NCI-H187 (cell line): ENCODE measurements at regions not wholly inside any gene's neighbourhood (a gene's known extent, or its start where the extent isn't known, plus 50 kb on each side); places are given as distances from the start of the nearest gene placed in this dataset.

ENCODE experiments used
- DNase-seq, 2 experiments: peaks; one replicate each; lab custom pipeline; 2025; lab: John Stamatoyannopoulos, UW

DNA sequence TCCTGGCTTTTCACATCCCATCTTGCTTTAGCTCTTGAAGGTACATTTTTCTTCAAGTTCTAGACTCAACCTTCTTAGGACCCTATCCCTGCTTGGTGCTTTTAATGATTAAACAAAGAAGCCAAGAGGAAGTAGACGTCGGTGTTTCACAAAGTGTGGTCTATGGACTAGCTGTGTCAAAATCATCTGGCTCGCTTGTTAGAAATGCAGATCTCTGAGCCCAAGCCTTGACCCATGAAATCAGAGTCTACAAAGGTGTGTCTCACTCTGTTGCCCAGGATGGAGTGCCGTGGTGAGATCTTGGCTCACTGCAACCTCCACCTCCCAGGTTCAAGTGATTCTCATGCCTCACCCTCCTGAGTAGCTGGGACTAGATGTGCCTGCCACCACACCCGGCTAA, 295.5 kb upstream of the KAZN start:
- no peak for DNase-seq

DNA sequence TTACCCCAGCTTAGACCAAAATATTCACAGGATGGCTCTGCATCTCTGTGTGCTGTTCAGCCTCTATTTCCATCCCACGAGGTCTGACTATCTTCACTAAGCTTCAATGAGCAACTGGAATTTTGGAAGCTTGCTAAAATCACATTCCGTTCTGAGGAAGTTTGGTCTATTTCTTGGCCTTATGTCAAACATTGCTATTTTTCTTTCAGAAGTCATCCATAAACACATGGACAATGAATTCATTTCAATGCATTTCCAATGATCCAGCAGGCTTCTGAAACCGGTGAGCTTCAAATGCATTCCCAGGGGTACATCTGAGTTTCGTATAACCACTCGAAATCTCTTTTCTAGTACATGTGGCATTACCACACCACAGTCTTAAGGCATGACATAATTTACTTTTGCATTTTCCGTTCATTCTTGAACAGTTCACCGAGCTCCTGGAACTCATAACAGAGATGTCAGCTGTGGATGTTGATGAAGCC, 294.1 kb upstream of the KAZN start:
- no peak for DNase-seq

- DNase-seq, result no peak
Measured at GRCh38 chr1:14308460-14308859, 290.0 kb upstream of the KAZN start.

DNA sequence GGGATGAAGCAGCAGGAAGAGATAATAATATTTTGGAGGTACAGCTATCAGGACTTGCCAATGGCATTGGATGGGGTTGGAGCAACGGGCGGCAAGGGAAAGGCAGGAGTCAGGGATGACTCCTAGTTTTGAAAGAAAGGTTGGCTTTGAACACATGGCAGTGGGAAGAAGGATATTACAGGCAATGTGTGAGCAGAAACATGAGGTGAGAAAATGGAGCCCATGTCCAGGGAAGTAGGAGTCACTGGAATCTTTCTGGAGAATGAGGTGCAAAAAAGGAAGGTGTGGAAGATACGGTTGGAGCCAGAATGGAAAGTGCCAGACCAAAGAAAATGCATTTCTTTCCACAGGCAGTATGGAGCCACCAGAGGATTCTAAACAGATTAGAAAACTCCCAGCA, 288.5 kb upstream of the KAZN start:
- DNase-seq, result no peak

GRCh38 chr1:14310476-14310875, 288.0 kb upstream of the KAZN start:
- no peak for DNase-seq

DNA sequence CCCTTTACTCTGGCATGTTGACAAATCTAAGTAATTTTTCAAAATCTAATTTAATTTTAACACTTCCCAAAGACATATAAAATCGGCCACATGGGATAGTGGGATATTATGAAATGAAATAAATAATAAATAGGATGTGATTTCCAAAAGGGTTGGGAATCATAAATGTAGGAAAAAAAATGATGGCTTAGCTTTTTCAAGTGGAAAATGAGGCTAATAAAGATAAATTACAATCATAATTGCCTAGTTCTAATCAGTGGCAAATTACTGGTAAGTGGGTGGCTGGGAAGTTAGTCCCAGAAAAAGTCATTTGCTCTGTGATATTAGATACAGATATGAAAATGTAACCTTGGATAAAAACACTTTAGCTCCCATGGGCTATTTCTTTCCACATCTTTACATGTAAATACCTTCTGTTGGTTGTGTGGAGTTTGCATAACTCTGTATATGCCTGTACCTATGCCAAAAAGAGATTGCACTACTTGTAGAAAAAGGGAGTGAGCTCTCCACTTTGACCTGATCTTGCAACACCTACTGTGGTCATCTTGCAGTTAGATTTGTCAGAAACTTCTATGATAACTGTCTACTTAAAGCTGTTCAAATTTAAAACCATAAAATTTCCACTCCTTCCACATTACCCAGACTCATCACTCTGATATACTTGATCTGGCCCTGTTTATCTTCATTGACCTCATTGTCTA, 284.6 kb upstream of the KAZN start:
- DNase-seq, result no peak

DNA sequence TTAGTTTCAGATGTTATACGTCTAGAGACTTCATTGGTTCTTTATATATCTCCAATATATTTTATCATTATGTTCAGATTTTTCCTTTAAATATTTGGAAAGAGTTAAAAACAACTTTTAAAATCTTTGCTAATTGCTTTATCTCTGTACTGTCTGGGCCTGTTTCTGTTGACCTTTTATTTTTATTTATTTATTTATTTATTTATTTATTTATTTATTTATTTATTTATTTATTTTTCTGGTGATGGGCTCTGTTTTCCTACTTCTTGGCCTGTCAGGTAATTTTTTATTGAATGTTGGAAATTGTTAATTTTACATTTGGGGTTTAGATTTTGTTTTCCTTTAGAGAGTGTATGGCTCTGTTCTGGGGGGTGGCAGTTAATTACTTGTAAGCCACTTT, 279.7 kb upstream of the KAZN start:
- no peak for DNase-seq

DNA sequence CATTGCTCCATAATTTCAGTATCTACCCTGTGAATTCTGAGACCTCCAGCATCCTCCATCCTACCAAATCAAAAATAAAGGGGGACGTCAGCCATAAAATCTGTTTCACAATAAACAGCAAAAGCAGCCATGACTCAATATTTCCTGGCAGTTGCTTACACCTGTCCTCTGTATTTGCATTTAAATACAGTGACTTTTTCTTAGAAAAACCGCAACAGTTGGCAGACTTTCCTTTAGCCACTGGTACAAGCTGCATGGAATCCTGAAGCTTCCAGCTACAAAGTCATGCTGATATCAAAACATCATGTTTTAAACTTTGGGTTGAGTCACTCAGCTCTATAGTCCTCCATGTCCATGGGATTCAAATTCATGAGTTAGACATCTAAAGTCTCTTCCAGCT, 278.0 kb upstream of the KAZN start:
- no peak for DNase-seq

GRCh38 chr1:14320986-14321385, 277.5 kb upstream of the KAZN start:
- DNase-seq, result no peak

GRCh38 chr1:14321422-14321821, 277.1 kb upstream of the KAZN start:
- DNase-seq, result no peak

DNA sequence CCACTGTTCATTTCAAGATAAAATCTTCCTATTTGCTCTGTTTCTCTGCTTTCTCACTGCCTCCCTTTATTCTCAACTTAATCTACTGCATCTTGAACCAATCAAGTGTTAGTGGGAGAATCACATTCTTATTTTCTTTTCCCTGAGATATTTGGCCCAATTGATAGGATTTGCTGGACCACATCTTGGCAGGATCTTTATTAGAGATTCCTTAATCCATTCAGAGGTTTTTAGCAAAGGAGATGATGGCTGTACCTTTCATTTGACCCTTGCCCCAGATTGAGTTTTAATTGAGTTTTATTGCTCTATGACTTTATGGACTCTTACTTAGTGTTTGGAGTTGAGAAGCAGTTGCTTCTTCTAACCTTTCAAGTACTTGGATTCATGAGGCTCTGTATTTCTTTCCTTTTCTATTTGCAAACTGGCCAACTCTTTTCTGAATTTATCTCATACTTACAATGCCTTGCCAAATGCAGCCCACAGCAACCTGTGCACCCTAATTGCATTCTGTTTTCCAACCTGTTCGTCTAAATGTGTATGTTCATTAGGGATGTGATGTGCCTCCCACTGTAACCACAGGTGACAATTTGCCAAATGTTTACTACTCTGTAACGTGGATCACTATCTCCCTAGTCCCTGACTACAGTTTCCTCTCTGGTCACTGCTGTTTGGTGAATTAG, 274.8 kb upstream of the KAZN start:
- DNase-seq, result no peak

DNA sequence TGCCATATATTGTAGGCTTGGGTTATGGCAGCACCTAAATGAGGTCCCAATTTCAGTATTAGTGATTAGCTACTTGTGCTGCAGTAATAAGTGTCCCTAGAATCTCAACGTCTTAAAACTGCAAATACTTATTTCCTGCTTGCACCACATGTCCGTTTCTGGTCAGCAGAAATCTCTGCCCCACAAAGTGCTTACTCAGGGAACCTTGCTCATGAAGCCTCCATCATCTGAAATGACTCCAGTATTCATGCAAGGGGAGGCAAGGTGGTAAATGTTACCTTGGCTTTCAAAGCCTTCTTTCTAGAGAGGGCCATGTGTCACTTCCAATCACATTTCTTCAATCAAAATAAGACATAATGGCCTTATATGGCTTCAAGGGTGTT, 274.2 kb upstream of the KAZN start:
- no peak for DNase-seq

DNA sequence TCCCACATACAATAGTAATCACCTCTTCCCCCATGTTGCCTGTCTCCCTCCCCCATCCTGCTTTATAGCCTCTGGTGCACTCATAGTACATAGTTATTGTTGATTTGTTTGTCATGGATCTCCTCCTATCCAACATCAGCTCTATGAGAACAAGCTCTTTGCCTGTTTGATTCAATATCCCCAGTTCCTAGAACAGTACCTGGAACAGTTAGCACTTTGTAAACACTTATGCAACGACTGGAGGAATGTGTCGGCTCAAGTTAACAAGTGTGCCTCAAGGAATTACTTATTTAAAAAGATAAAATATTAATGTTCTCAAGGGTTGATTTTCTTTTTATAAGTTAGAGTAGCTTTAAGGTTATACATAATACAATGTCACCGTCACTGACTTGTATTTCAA, 271.6 kb upstream of the KAZN start:
- DNase-seq, result no peak

DNA sequence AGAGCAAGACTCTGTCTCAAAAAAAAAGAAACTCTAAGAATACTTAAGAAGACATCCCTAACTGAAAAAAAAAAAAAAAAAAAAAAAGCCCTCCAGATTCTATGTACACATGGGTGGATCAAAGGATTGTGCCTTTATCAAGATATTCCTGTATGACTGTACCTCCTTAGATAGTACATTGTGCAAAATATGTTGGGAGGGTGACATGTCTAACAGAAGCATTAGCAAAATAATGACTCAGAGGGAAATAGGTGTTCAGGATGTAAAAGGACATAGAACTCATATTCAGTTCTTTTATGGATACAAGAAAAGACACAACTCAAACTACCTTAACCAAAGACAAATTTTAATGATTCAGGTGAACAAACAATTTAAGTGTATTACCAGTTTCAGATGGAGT, 269.8 kb upstream of the KAZN start:
- DNase-seq, result no peak

DNA sequence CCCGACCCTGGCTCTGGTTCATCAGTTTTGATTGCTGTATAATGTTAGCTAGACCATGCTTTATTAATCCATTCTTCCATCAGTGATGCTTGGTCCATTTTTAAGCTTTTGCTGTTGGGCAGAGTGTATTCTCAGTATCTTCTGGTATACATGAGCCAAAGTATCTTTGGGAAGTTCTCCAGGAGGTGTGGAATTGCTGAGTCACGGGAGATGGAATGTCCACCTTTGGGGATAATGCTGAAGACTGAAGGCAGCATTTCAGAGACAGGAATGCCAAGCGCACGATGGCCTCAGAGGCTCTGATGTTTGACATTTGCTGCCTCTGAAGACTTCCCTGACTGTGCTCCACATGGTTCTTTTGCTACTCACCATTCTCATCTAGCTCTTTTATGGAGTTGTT, 266.3 kb upstream of the KAZN start:
- no peak for DNase-seq

DNA sequence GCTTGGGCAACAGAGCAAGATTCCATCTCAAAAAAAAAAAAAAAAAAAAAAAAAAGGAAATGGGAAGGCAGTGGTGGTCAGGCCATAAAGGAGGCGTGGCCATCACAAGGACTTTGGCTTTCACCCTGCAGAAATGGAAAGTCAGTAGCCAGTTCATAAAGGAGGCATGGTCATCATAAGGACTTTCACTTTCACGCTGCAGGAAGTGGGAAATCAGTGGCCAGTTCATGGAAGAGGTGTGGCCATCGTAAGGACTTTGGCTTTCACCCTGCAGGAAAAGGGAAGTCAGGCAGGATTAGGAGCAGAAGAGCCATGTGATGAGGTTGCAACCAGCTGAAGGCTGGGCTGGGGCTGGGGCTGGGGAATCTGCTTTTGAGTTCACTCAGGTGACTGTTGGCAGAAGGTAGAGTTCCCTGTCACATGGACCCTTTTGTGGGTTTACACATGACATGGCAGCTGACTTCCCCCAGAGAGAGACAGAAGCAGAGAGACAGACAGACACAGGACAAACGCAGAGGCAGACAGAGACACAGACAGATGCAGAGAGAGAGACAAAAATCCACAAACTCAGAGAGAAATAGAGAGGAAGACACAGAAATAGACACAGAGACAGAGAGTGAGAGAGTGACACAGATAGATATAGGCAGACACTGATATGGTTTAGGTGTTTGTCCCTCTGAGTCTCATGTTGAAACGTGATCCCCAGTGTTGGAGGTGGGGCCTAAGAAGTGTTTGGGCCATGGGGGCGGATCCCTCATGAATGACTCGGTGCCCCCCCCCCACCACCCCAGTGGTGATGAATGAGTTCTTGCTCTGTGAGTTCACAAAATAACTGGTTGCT, 263.9 kb upstream of the KAZN start:
- no peak for DNase-seq

GRCh38 chr1:14338509-14338908, 260.0 kb upstream of the KAZN start:
- no peak for DNase-seq

DNA sequence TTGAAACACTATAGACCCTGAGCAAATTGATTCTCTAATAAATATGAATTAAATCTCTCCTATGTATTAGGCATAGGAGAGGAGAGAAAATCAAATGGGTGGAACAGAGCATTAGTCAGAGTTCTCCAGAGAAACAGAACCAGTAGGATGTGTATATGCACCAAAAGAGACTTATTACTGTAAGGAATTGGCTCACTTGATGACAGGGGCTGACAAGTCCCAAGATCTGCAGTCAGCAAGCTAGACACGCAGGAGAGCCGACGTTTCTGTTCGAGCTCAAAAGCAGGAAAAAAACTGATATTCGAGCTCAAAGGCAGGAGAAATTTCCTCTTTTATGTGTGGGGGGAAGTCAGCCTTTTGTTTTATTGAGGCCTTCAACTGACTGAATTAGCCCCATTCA, 259.2 kb upstream of the KAZN start:
- no peak for DNase-seq

- DNase-seq, result no peak
Measured at GRCh38 chr1:14340002-14340785, 258.3 kb upstream of the KAZN start.

DNA sequence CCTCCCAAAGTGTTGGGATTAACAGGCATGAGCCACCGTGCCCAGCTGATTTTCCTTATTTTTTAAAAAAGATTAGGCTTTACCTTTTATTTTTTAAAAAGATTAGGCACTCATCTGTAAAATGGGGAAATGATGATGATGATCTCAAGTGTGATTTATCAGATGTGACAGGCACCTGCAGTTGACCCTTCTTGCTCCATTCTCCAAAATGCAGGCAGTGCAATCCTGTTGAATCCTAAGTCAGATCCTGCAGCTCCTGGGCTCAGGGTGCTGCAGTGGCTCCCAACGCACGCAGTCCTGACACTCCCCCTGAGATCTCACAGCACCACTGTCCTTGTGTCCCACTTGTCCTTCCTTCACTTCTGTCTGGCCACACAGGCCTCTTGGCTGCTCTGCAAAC, 257.3 kb upstream of the KAZN start:
- no peak for DNase-seq

DNA sequence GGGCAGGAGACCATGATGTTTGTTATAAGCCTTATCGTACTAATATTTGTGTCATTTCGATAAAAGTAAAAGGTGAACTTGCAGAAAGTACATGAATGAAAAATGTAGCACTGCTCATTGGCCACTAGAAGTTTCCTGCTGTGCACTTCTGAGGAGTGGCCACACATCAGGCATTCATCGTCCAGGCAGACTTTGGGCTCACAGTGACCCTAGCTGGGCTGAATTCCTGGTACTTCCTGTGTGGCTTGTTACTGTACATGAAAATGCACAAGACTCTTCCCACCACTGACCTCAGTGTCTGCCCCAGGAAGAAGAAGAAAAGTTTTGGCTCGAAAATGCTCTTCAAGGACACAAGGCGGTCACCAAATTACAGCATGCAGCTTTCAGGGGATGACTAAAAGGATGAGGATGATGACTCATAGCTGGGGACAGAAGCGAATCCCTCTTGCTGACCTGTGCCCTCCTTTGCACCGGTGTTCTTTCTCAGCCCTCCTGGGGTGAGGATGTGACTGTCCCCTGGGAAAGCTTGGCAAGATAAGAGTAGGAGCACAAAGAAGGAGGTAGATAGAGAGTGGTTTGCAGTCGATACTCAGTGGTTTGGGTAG, 252.4 kb upstream of the KAZN start:
- DNase-seq, result no peak

- DNase-seq, result no peak
Measured at GRCh38 chr1:14347186-14347585, 251.3 kb upstream of the KAZN start.
